ENCODE measurements at regions not wholly inside any gene's neighbourhood (a gene's known extent, or its start where the extent isn't known, plus 50 kb on each side); places are given as distances from the start of the nearest gene placed in this dataset.

DNA sequence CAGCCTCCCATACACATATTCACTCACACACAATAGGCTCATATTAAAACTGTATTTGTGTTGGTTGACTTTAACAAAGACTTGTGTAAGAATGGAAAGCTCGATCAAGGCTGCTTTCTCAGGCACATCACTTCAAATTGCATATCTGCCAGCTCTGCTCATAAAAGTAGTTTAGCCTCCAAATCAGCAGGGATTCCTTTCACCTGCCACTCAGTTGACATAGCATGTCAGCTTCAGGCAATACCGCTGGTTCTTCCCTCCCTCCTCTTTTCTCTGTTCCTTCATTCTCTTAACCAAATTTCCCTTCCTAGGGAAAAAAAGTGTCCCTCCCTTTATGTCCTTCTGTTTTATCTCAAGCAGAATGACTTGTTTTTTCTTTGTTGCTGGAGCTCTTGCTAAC is 450.4 kb upstream of the LARGE1 start (continued):
- TF ChIP-seq, protein P1, sequence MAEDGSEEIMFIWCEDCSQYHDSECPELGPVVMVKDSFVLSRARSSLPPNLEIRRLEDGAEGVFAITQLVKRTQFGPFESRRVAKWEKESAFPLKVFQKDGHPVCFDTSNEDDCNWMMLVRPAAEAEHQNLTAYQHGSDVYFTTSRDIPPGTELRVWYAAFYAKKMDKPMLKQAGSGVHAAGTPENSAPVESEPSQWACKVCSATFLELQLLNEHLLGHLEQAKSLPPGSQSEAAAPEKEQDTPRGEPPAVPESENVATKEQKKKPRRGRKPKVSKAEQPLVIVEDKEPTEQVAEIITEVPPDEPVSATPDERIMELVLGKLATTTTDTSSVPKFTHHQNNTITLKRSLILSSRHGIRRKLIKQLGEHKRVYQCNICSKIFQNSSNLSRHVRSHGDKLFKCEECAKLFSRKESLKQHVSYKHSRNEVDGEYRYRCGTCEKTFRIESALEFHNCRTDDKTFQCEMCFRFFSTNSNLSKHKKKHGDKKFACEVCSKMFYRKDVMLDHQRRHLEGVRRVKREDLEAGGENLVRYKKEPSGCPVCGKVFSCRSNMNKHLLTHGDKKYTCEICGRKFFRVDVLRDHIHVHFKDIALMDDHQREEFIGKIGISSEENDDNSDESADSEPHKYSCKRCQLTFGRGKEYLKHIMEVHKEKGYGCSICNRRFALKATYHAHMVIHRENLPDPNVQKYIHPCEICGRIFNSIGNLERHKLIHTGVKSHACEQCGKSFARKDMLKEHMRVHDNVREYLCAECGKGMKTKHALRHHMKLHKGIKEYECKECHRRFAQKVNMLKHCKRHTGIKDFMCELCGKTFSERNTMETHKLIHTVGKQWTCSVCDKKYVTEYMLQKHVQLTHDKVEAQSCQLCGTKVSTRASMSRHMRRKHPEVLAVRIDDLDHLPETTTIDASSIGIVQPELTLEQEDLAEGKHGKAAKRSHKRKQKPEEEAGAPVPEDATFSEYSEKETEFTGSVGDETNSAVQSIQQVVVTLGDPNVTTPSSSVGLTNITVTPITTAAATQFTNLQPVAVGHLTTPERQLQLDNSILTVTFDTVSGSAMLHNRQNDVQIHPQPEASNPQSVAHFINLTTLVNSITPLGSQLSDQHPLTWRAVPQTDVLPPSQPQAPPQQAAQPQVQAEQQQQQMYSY (CRISPR knock-in tag; IDR thresholded peaks at IDR 0.05), result no peak
- TF ChIP-seq FOXK1 (CRISPR knock-in tag; IDR thresholded peaks at IDR 0.05), result no peak
- no peak for TF ChIP-seq ZNF512 (CRISPR knock-in tag; IDR thresholded peaks at IDR 0.05; ENCODE audit: borderline replicate concordance)

DNA sequence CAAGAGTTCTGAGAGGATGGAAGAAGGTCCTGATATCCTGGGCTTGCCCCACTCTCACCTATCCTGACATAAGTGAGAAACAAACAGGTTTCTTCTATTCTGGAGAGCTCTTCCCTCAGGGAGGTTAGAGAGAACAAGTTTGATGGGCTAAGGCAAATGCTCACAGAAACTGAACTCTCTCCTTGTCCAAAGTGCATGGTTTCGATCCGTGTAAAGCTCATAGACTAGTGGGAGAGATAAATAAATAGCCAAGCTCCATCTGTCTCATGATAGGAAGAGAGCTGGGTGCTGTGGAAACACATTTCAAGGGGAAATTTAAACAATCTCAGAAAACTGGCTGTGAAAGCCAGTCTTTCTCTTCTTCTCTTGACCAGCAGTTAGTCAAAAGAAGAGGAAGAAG is 459.5 kb upstream of the LARGE1 start:
- ChIA-PET CTCF (no interaction called here), POLR2A (interaction anchor here (0.6 kb wide), 1 partner anchor 987 kb away, joined by 10 read pairs; no protein-coding TSS in a partner anchor)
- Mint-ChIP-seq H3K9me3 (peaks cover 27% of the 10 kb centered on the region), H3K27me3 (ENCODE audit: low read depth) (peaks cover 3% of the 10 kb centered on the region; the same call in 1 of the 2 replicates), H3K4me3 (no peak overlapping the region), H3K4me1 (peaks cover 3% of the 10 kb centered on the region), H3K27ac (no peak overlapping the region), H3K36me3 (peaks cover 3% of the 10 kb centered on the region; the same call in 1 of the 2 replicates)
- ATAC-seq, result no peak
- TF ChIP-seq, protein P2, sequence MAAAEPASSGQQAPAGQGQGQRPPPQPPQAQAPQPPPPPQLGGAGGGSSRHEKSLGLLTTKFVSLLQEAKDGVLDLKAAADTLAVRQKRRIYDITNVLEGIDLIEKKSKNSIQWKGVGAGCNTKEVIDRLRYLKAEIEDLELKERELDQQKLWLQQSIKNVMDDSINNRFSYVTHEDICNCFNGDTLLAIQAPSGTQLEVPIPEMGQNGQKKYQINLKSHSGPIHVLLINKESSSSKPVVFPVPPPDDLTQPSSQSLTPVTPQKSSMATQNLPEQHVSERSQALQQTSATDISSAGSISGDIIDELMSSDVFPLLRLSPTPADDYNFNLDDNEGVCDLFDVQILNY (CRISPR knock-in tag; IDR thresholded peaks at IDR 0.05), result no peak
- no peak for TF ChIP-seq STAT6 (CRISPR knock-in tag; conservative IDR thresholded peaks at IDR 0.05; ENCODE audit: low read depth)
- TF ChIP-seq FOXK1 (CRISPR knock-in tag; IDR thresholded peaks at IDR 0.05), result no peak
- no peak for TF ChIP-seq GABPB1 (CRISPR knock-in tag; IDR thresholded peaks at IDR 0.05)
- no peak for TF ChIP-seq NFATC4 (CRISPR knock-in tag; IDR thresholded peaks at IDR 0.05)
- no peak for TF ChIP-seq HMGA2 (CRISPR knock-in tag; IDR thresholded peaks at IDR 0.05)
- TF ChIP-seq TEAD4 (CRISPR knock-in tag; IDR thresholded peaks at IDR 0.05), result no peak
- TF ChIP-seq ZNF416 (CRISPR knock-in tag; IDR thresholded peaks at IDR 0.05), result no peak
- no peak for TF ChIP-seq NFYB (CRISPR knock-in tag; conservative IDR thresholded peaks at IDR 0.05; ENCODE audit: low read depth)
- no peak for TF ChIP-seq RORB (CRISPR knock-in tag; IDR thresholded peaks at IDR 0.05)
- no peak for DNase-seq (ENCODE audit: low spot score)

- DNase-seq (ENCODE audit: low spot score) (no peak), ATAC-seq (no peak)
- H3K4me3 Mint-ChIP-seq, result no peak overlapping the region
- CTCF ChIA-PET, result no interaction called here
- H3K27ac Mint-ChIP-seq, result no peak overlapping the region
- peaks cover 3% of the 10 kb centered on the region; the same call in 1 of the 2 replicates for H3K27me3 Mint-ChIP-seq (ENCODE audit: low read depth)
- TF ChIP-seq NFE2L1 (CRISPR knock-in tag; IDR thresholded peaks at IDR 0.05), result no peak
- TF ChIP-seq ZNF423 (CRISPR knock-in tag; IDR thresholded peaks at IDR 0.05), result no peak
- POLR2A ChIA-PET, result no interaction called here
- no peaks in the 10 kb centered on the region for H3K4me1 Mint-ChIP-seq
- peaks cover 27% of the 10 kb centered on the region for H3K9me3 Mint-ChIP-seq
- peaks cover 3% of the 10 kb centered on the region; the same call in 1 of the 2 replicates for H3K36me3 Mint-ChIP-seq
Observed at GRCh38 chr22:34380532-34380931, 460.3 kb upstream of the LARGE1 start.

Measured in WTC11 (cell line).